ENCODE measurements at regions not wholly inside any gene's neighbourhood (a gene's known extent, or its start where the extent isn't known, plus 50 kb on each side); places are given as distances from the start of the nearest gene placed in this dataset.
"Not testable (repeated sequence)": the region's sequence is repeated elsewhere in the genome, so short reads cannot be mapped to it uniquely, and the experiment has no call there.

DNA sequence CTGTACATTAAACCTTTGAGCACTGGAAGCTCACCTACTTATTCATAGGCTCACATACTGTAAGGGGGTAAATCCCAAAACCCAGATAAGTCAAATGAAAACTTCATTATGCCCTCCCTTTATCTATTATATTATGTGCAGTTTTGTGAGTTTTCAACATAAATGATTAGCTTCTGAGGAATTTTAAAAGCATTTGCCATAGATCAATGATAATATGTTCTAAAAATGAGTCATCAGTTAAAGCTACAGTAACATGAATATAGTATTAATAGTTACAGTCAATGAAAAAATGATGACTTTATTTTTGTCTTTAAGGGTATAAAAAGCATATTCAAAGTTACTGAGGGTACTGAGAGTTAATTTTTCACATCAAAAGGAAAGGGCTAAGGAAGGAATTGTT, 151.9 kb downstream of the SPATA31A6 start:
- not testable (repeated sequence) for H3K27ac Mint-ChIP-seq (ENCODE audit: unreplicated experiment); DNase-seq (ENCODE audit: low spot score); H3K9me3 Mint-ChIP-seq (ENCODE audit: low read depth); H3K27me3 Mint-ChIP-seq (ENCODE audit: low read depth); H3K4me3 Mint-ChIP-seq (ENCODE audit: unreplicated experiment); H3K36me3 Mint-ChIP-seq (ENCODE audit: low read depth)
- peaks cover 11% of the 10 kb centered on the region for H3K4me1 Mint-ChIP-seq (ENCODE audit: low read depth)

DNA sequence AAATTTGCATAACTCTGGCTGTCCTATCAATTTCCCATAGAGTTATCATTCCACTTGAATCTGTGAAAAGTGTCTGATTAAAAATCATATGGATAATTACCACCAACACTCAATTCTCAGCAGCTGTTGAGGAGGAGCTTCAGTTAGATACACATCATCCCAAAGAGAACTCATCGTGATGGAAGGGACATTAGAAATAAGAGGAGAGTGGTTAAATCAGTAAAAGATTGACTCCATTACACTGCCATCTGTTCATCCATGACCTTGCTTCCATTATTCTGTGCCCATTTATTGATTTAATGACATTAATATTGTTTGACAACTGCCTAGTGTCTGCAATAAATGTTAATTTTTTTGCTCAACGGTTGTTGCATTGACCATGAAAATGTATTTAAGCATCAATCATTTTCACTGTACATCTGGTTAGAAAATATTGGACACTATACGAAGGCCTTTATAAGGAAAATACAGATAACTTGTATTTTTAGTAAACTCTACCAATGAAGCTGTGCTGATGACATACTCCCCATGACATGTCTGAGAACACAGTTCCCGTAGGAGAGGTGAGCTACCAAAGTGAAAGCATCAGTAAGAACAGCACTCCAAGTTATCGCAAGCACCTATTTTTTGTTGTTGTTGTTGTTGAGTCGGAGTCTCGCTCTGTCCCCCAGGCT, 152.7 kb downstream of the SPATA31A6 start:
- not testable (repeated sequence) for H3K36me3 Mint-ChIP-seq (ENCODE audit: low read depth); H3K27ac Mint-ChIP-seq (ENCODE audit: unreplicated experiment); H3K9me3 Mint-ChIP-seq (ENCODE audit: low read depth); DNase-seq (ENCODE audit: low spot score); H3K27me3 Mint-ChIP-seq (ENCODE audit: low read depth); H3K4me3 Mint-ChIP-seq (ENCODE audit: unreplicated experiment)
- peaks cover 12% of the 10 kb centered on the region for H3K4me1 Mint-ChIP-seq (ENCODE audit: low read depth)

DNA sequence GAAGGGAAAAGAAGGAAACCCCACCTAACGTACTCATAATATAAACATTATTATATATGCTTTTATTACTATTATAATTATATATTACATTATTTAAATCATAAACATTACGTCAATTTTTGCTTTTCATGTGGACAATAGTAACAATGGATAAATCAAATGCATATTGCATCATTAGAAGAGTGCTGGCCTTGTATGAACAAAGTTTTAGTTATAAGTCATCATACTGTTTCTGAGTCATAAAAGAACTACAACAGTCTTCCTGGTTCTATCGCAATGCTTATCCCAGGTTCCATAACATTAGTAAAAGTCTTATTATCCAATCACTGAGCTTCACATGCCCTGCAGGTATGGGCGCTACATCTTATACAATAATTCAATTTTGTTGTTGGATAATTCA, 154.8 kb downstream of the SPATA31A6 start:
- not testable (repeated sequence) for H3K4me3 Mint-ChIP-seq (ENCODE audit: unreplicated experiment); H3K36me3 Mint-ChIP-seq (ENCODE audit: low read depth); H3K27me3 Mint-ChIP-seq (ENCODE audit: low read depth); DNase-seq (ENCODE audit: low spot score); H3K9me3 Mint-ChIP-seq (ENCODE audit: low read depth); H3K27ac Mint-ChIP-seq (ENCODE audit: unreplicated experiment)
- peaks cover 12% of the 10 kb centered on the region for H3K4me1 Mint-ChIP-seq (ENCODE audit: low read depth)

DNA sequence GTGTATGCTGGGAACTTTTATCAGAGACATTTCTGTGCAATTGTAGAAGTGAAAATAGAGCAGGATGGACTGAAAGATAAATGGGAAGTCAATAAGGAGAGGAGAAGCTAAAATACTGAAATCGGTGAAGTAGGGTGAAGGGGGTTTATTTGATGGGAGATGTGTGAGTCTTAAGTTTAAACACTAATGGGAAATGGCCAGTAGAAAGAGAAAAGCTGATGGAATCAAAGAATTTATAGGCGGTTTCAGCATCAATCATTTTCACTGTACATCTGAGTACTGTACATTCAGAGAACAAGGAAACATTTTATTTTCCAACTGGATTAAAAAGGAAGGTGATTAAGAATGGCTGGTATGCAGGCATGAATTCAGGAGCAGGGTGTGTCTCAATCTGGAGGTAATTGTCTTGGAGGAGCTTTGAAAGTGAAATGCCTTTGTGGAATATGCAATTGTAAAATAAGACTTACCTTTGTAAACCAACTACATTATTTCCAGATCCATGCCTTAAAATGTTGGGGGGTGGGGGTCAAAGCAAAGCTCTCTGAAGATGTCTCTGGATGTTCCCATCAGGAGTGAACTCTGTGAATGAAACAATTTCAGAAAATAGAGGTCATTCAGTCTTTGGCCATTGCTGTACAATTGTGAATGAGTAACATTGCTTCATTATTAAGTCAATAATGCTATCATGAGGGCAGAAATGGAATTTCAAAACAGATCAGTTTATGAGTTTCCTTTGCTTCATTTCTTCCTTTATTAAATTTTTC, 156.4 kb downstream of the SPATA31A6 start:
- H3K4me3 Mint-ChIP-seq (ENCODE audit: unreplicated experiment); H3K27ac Mint-ChIP-seq (ENCODE audit: unreplicated experiment); H3K36me3 Mint-ChIP-seq (ENCODE audit: low read depth); H3K9me3 Mint-ChIP-seq (ENCODE audit: low read depth); DNase-seq (ENCODE audit: low spot score); H3K27me3 Mint-ChIP-seq (ENCODE audit: low read depth): not testable (repeated sequence)
- H3K4me1 Mint-ChIP-seq (ENCODE audit: low read depth), result peaks cover 12% of the 10 kb centered on the region

DNA sequence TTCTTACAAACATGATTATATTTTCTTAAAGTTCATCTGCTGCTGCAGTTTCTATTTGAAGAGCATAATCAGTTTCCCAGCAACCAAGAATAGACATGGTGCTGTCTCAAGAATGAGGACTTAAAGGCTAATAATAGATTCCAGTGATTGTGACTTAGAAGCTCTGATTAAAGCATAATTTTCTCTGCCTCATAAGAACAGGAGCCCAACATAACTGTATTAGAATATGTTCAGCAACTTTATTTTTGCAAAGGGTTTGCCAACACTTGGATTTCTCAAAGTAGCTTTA, 156.9 kb downstream of the SPATA31A6 start:
- H3K9me3 Mint-ChIP-seq (ENCODE audit: low read depth); H3K27ac Mint-ChIP-seq (ENCODE audit: unreplicated experiment); H3K4me3 Mint-ChIP-seq (ENCODE audit: unreplicated experiment); DNase-seq (ENCODE audit: low spot score); H3K27me3 Mint-ChIP-seq (ENCODE audit: low read depth); H3K36me3 Mint-ChIP-seq (ENCODE audit: low read depth): not testable (repeated sequence)
- peaks cover 12% of the 10 kb centered on the region for H3K4me1 Mint-ChIP-seq (ENCODE audit: low read depth)

DNA sequence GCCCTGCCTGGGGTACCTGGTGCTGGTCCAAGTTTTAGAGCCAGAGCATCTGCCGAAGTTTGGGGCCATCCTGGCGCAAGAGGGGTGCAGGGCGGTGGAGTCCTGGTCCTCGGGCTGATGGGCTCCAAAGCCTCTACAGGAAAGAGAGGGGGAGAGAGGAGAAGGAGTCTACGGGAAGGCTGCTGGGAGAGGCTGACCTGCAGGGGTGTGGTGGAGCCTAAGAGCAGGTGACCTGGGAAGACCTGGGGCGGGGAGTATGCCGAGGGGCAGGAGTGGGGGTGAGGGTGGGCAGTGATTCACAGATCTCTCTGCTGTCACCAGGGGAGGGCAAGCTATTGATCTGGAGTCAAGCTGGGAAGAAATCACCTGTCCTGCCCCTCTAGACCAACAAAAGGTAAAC, 158.4 kb downstream of the SPATA31A6 start:
- not testable (repeated sequence) for H3K36me3 Mint-ChIP-seq (ENCODE audit: low read depth); H3K4me3 Mint-ChIP-seq (ENCODE audit: unreplicated experiment); H3K27me3 Mint-ChIP-seq (ENCODE audit: low read depth); H3K27ac Mint-ChIP-seq (ENCODE audit: unreplicated experiment); H3K9me3 Mint-ChIP-seq (ENCODE audit: low read depth); DNase-seq (ENCODE audit: low spot score)
- H3K4me1 Mint-ChIP-seq (ENCODE audit: low read depth), result peaks cover 12% of the 10 kb centered on the region

DNA sequence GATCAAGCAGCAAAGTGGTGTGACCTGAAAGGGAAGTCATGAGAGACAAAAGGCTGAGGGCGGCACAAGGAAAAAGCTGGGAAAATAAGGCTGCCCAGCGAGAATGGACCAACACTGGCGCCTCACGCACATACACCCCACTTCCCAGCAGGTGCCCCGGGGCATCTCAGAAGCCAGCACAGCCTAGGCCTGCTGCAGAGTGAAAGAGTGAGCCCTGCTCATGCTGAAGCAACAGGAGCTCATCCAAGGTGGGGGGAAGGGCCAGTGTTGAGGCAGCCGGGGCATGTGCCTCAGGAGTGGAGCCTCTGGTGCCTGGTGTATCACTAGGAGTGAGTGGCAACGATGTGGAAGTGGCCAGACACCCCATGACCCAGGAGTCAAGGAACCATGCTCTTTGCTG, 158.8 kb downstream of the SPATA31A6 start:
- H3K27me3 Mint-ChIP-seq (ENCODE audit: low read depth); H3K36me3 Mint-ChIP-seq (ENCODE audit: low read depth); H3K9me3 Mint-ChIP-seq (ENCODE audit: low read depth); H3K27ac Mint-ChIP-seq (ENCODE audit: unreplicated experiment); DNase-seq (ENCODE audit: low spot score); H3K4me3 Mint-ChIP-seq (ENCODE audit: unreplicated experiment): not testable (repeated sequence)
- peaks cover 13% of the 10 kb centered on the region for H3K4me1 Mint-ChIP-seq (ENCODE audit: low read depth)

DNA sequence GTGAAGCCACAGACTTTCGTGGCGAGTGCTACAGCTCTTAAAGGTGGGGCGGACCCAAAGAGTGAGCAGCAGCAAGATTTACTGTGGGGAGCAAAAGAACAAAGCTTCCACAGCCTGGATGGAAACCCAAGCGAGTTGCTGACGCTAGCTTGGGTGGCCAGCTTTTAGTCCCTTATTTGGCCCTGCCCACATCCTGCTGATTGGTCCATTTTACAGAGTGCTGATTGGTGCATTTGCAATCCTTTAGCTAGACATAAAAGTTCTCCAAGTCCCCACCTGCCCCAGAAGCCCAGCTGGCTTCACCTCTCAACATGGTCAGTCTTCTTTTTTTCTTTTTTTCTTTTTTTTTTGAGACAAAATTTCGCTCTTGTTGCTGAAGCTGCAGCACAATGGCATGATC, 161.0 kb downstream of the SPATA31A6 start:
- not testable (repeated sequence) for H3K27me3 Mint-ChIP-seq (ENCODE audit: low read depth); H3K9me3 Mint-ChIP-seq (ENCODE audit: low read depth); H3K27ac Mint-ChIP-seq (ENCODE audit: unreplicated experiment); DNase-seq (ENCODE audit: low spot score); H3K4me3 Mint-ChIP-seq (ENCODE audit: unreplicated experiment); H3K36me3 Mint-ChIP-seq (ENCODE audit: low read depth)
- peaks cover 14% of the 10 kb centered on the region for H3K4me1 Mint-ChIP-seq (ENCODE audit: low read depth)

DNA sequence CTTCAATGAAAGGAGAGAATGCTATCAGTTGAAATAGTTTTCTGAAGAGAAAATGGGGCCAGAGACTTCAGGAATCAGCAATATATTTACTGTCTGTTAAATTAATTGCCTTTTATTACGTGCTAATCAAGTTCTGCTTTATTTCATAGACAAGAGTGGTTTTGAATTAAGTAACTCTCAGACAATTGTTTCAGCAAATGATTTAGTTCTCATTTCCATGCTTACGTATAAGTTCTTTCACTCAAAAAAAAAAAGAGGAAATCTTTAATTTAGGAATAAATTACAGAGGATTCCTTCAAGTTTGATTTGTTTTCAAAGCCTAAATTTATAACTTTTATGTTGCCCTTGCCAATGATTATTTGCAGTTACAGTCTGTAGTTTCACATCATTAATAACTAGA, 163.5 kb downstream of the SPATA31A6 start:
- not testable (repeated sequence) for H3K9me3 Mint-ChIP-seq (ENCODE audit: low read depth); DNase-seq (ENCODE audit: low spot score); H3K27me3 Mint-ChIP-seq (ENCODE audit: low read depth); H3K4me1 Mint-ChIP-seq (ENCODE audit: low read depth); H3K27ac Mint-ChIP-seq (ENCODE audit: unreplicated experiment); H3K4me3 Mint-ChIP-seq (ENCODE audit: unreplicated experiment); H3K36me3 Mint-ChIP-seq (ENCODE audit: low read depth)

DNA sequence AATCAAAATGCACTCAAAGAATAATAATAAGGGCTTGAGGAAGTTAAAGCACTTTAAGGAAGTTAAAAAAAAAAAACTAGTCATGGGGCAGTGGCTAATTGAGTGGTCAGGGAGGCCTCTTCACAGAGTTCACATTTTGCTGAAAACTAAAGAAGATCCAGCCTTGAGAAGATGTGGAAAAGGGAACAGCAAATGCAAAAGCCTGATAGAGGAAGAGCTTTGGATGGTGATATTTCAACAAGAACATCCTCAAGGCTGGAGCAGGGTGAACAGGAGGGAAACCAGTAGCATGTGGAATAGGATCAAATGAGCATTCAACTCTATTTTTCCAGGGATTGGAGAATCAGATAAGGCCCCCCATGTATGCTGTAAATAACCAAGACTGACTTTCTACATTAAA, 165.7 kb downstream of the SPATA31A6 start:
- DNase-seq (ENCODE audit: low spot score); H3K4me1 Mint-ChIP-seq (ENCODE audit: low read depth); H3K27ac Mint-ChIP-seq (ENCODE audit: unreplicated experiment); H3K36me3 Mint-ChIP-seq (ENCODE audit: low read depth); H3K4me3 Mint-ChIP-seq (ENCODE audit: unreplicated experiment); H3K9me3 Mint-ChIP-seq (ENCODE audit: low read depth); H3K27me3 Mint-ChIP-seq (ENCODE audit: low read depth): not testable (repeated sequence)

DNA sequence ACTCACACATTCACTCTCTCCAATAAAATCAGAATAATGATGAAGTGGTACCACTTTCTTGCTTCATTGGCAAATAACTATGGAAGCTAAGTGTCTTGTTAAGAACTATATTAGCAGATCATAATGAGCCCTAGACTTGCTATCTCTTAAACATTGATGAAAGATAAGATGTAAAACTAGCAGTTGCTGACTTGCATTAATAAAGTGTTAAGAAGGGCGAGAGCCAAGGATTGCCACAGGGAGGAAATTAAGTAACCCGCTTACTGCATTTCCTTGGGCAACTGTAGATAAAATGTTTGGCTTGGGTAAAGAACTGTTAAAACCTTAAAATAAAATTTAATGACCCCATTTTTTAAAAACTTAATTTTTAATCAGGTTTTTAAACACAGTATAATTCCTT, 167.0 kb downstream of the SPATA31A6 start:
- not testable (repeated sequence) for DNase-seq (ENCODE audit: low spot score); H3K4me1 Mint-ChIP-seq (ENCODE audit: low read depth); H3K4me3 Mint-ChIP-seq (ENCODE audit: unreplicated experiment); H3K27me3 Mint-ChIP-seq (ENCODE audit: low read depth); H3K9me3 Mint-ChIP-seq (ENCODE audit: low read depth); H3K27ac Mint-ChIP-seq (ENCODE audit: unreplicated experiment); H3K36me3 Mint-ChIP-seq (ENCODE audit: low read depth)

DNA sequence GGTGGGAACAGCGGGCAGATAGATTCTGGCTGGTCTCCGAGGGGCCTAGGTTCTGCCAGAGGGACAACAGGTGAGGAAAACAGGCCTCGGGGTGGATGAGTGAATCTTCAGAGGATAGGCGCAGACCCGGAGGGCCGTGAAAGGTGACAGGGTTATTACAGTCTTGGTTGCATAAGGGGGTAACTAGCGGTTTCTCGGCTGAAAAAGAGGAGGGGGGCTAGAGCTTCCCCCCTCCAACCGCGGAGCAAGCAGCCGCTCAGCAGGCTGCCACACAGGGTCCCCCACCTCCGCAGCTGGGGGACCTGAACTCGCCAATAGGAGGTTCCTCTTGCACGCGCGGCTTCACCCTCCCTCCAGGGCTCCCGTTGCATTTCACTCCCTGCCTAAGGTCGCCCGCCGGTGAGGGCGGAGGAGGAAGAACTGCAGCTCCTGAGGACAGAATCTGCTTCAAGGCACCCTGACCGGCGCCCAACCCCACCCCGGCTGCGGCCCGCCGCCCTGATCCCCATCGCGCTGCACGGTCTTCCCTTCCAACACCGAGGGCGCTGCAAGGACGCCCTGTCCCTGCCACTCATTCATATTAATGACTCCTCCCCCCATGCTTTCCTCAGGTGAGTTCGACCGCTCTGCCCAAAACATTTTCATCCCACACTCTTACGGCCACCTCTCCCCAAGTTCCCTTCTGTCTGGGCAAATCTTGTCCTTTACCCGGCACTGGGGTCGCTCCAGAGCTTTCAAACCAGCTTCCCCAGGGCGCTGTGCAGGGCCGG, 174.3 kb downstream of the SPATA31A6 start:
- H3K36me3 Mint-ChIP-seq (ENCODE audit: low read depth); H3K4me1 Mint-ChIP-seq (ENCODE audit: low read depth); DNase-seq (ENCODE audit: low spot score); H3K4me3 Mint-ChIP-seq (ENCODE audit: unreplicated experiment); H3K27ac Mint-ChIP-seq (ENCODE audit: unreplicated experiment); H3K9me3 Mint-ChIP-seq (ENCODE audit: low read depth); H3K27me3 Mint-ChIP-seq (ENCODE audit: low read depth): not testable (repeated sequence)
